22Rv1 (cell line): ENCODE measurements at regions not wholly inside any gene's neighbourhood (a gene's known extent, or its start where the extent isn't known, plus 50 kb on each side); places are given as distances from the start of the nearest gene placed in this dataset.

Source experiments
- CTCF ChIP-seq: fragments of 450-650 bp; IDR thresholded peaks from 2 replicates; pipeline ENCODE4 v1.5.1; 2017; ENCODE audit warnings: mild to moderate bottlenecking
- ZFX ChIP-seq: fragments of 450-650 bp; IDR thresholded peaks from 2 replicates; pipeline ENCODE4 v1.6.1; 2017; ENCODE audit warnings: antibody characterized with exemption, borderline replicate concordance

- TF ChIP-seq CTCF (no peak), ZFX (no peak)
These were observed 403.7 kb downstream of the MID1IP1 start for GRCh38 chrX:39204945-39205344.
